Neuronal stem cell (in vitro differentiated cells): ENCODE measurements at regions not wholly inside any gene's neighbourhood (a gene's known extent, or its start where the extent isn't known, plus 50 kb on each side); places are given as distances from the start of the nearest gene placed in this dataset.

Source experiments
- DNase-seq: peaks from one replicate; pipeline ENCODE4 v3.0.0-alpha.2; 2013; ENCODE audit warnings: low spot score
- H2AFZ ChIP-seq: one replicate; pipeline ENCODE4 v1.6.1; 2013; ENCODE audit warnings: mild to moderate bottlenecking, low read length, inconsistent platforms
- H2AK5ac ChIP-seq: 2 replicates; pipeline ENCODE4 v1.6.1; 2013; ENCODE audit warnings: low read depth, mild to moderate bottlenecking, inconsistent platforms, low read length, moderate library complexity, mixed read lengths
- H2BK120ac ChIP-seq: 2 replicates; pipeline ENCODE4 v1.6.1; 2013; ENCODE audit warnings: low read depth, mild to moderate bottlenecking, inconsistent platforms, low read length, moderate library complexity, mixed read lengths
- H2BK12ac ChIP-seq: one replicate; pipeline ENCODE4 v1.6.1; 2013; ENCODE audit warnings: low read length, inconsistent platforms
- H2BK15ac ChIP-seq: 2 replicates; pipeline ENCODE4 v1.6.1; 2013; ENCODE audit warnings: mild to moderate bottlenecking, low read length, inconsistent platforms, mixed read lengths
- H2BK5ac ChIP-seq: one replicate; pipeline ENCODE4 v1.6.1; 2013; ENCODE audit warnings: inconsistent platforms, mild to moderate bottlenecking, low read length, moderate library complexity
- H3K14ac ChIP-seq: one replicate; pipeline ENCODE4 v1.6.1; 2013; ENCODE audit warnings: low read length, inconsistent platforms
- H3K18ac ChIP-seq: 2 replicates; pipeline ENCODE4 v1.6.1; 2013; ENCODE audit warnings: low read length, inconsistent platforms
- H3K23ac ChIP-seq: 2 replicates; pipeline ENCODE4 v1.6.1; 2013; ENCODE audit warnings: low read depth, mild to moderate bottlenecking, mixed read lengths, low read length, inconsistent platforms; ENCODE audit not compliant: poor library complexity
- H3K27ac ChIP-seq: replicated peaks from 3 replicates; pipeline ENCODE4 v1.5.1; 2013; ENCODE audit warnings: low read length, inconsistent platforms
- H3K27me3 ChIP-seq, 3 experiments: 2 replicates each; pipeline ENCODE4 v1.6.1; 2013; ENCODE audit warnings: low read length in 3 of 3, mild to moderate bottlenecking in 2 of 3, inconsistent platforms in 1 of 3, low read depth in 1 of 3, mixed read lengths in 1 of 3, moderate library complexity in 1 of 3; ENCODE audit not compliant: control insufficient read depth in 3 of 3, insufficient read depth in 3 of 3
- H3K36me3 ChIP-seq, 2 donors: replicated peaks in 1 of 2; 2 replicates each; pipeline ENCODE4 v1.6.1; 2013; ENCODE audit warnings: low read length in 2 of 2; ENCODE audit not compliant: control insufficient read depth in 2 of 2, insufficient read depth in 2 of 2
- H3K4ac ChIP-seq: 2 replicates; pipeline ENCODE4 v1.6.1; 2013; ENCODE audit warnings: inconsistent platforms, mild to moderate bottlenecking, low read length, moderate library complexity
- H3K4me1 ChIP-seq, 2 donors: 1 replicate in 1 of 2; 2 replicates in 1 of 2; pipeline ENCODE4 v1.6.1; 2013; ENCODE audit warnings: low read length in 2 of 2, low read depth in 1 of 2; ENCODE audit not compliant: control insufficient read depth in 2 of 2, insufficient read depth in 1 of 2
- H3K4me2 ChIP-seq: one replicate; pipeline ENCODE4 v1.6.1; 2013; ENCODE audit warnings: mild to moderate bottlenecking, low read length, inconsistent platforms; ENCODE audit not compliant: insufficient read depth, poor library complexity, severe bottlenecking
- H3K4me3 ChIP-seq, 2 donors: 2 replicates each; pipeline ENCODE4 v1.5.1; 2013; ENCODE audit warnings: low read length in 2 of 2, mild to moderate bottlenecking in 2 of 2, inconsistent platforms in 1 of 2, moderate library complexity in 1 of 2
- H3K79me1 ChIP-seq: one replicate; pipeline ENCODE4 v1.6.1; 2013; ENCODE audit warnings: low read depth, mild to moderate bottlenecking, inconsistent platforms, low read length, moderate library complexity
- H3K9ac ChIP-seq: one replicate; pipeline ENCODE4 v1.6.1; 2013; ENCODE audit warnings: mild to moderate bottlenecking, low read depth, low read length, inconsistent platforms; ENCODE audit not compliant: poor library complexity
- H3K9me3 ChIP-seq, 2 donors: replicated peaks in 1 of 2; 2 replicates each; pipeline versions ENCODE3 to v1.6.1; 2013; ENCODE audit warnings: low read length in 2 of 2, mild to moderate bottlenecking in 2 of 2, inconsistent platforms in 1 of 2, low read depth in 1 of 2, mixed read lengths in 1 of 2, moderate library complexity in 1 of 2; ENCODE audit not compliant: control insufficient read depth in 2 of 2, insufficient read depth in 1 of 2
- H4K8ac ChIP-seq: one replicate; pipeline ENCODE4 v1.6.1; 2013; ENCODE audit warnings: low read depth, mild to moderate bottlenecking, inconsistent platforms, low read length, moderate library complexity
- H4K91ac ChIP-seq: one replicate; pipeline ENCODE4 v1.6.1; 2013; ENCODE audit warnings: low read length, low read depth, mild to moderate bottlenecking, inconsistent platforms; ENCODE audit not compliant: poor library complexity
- WGBS, 2 donors: extraction: QIAGEN DNeasy Blood & Tissue Kit; methylation state at CpG; one replicate each; pipeline ENCODE4 v1.1.7; 2013; ENCODE audit warnings: missing lambda C conversion rate in 2 of 2, mixed read lengths in 1 of 2; ENCODE audit not compliant: insufficient read length in 2 of 2, insufficient replicate concordance in 1 of 2; ENCODE audit errors: extremely low coverage in 2 of 2; 5-methylcytosine and 5-hydroxymethylcytosine counted together

GRCh38 chr3:110588906-110589305, 482.7 kb upstream of the NECTIN3 start:
- Histone ChIP-seq H3K4me3 (no peak overlapping the region), H3K79me1 (no peaks in the 10 kb centered on the region)

GRCh38 chr3:110589341-110589740, 482.3 kb upstream of the NECTIN3 start:
- H3K18ac ChIP-seq: no peak overlapping the region
- H2BK5ac ChIP-seq: no peak overlapping the region
- no peak overlapping the region for H3K27ac ChIP-seq
- no peak overlapping the region for H2AK5ac ChIP-seq
- no peak overlapping the region for H4K91ac ChIP-seq
- DNase-seq: no peak
- H3K79me1 ChIP-seq: no peaks in the 10 kb centered on the region
- no peaks in the 10 kb centered on the region for H3K36me3 ChIP-seq
- no peak overlapping the region for H2BK15ac ChIP-seq
- H4K8ac ChIP-seq: no peak overlapping the region
- no peak overlapping the region for H2BK12ac ChIP-seq
- H2AFZ ChIP-seq: no peak overlapping the region
- H2BK120ac ChIP-seq: no peak overlapping the region
- H3K4ac ChIP-seq: no peak overlapping the region
- no peak overlapping the region for H3K14ac ChIP-seq
- no peaks in the 10 kb centered on the region for H3K4me1 ChIP-seq
- no peak overlapping the region for H3K23ac ChIP-seq
- no peak overlapping the region for H3K4me3 ChIP-seq
- H3K27me3 ChIP-seq: no peaks in the 10 kb centered on the region
- no peaks in the 10 kb centered on the region for H3K9me3 ChIP-seq
- H3K4me2 ChIP-seq: no peak overlapping the region
- H3K9ac ChIP-seq: no peak overlapping the region

More at GRCh38 chr3:110588906-110589305, 482.7 kb upstream of the NECTIN3 start:
- no peak overlapping the region for H3K23ac ChIP-seq
- H3K9ac ChIP-seq: no peak overlapping the region
- no peak overlapping the region for H4K8ac ChIP-seq
- H3K4me1 ChIP-seq: no peaks in the 10 kb centered on the region
- H3K14ac ChIP-seq: no peak overlapping the region
- no peak overlapping the region for H3K18ac ChIP-seq
- H3K9me3 ChIP-seq: no peaks in the 10 kb centered on the region
- H2BK5ac ChIP-seq: no peak overlapping the region
- DNase-seq: no peak
- no peak overlapping the region for H2BK12ac ChIP-seq
- H2BK15ac ChIP-seq: no peak overlapping the region
- no peak overlapping the region for H2AK5ac ChIP-seq
- no peak overlapping the region for H2BK120ac ChIP-seq
- no peak overlapping the region for H2AFZ ChIP-seq
- H3K27ac ChIP-seq: no peak overlapping the region
- no CpG with 5 or more reads among the region's 3 CpGs for WGBS, 2 donors
- no peaks in the 10 kb centered on the region for H3K36me3 ChIP-seq
- H3K27me3 ChIP-seq: no peaks in the 10 kb centered on the region
- H3K4me2 ChIP-seq: no peak overlapping the region
- no peak overlapping the region for H3K4ac ChIP-seq
- H4K91ac ChIP-seq: no peak overlapping the region

DNA sequence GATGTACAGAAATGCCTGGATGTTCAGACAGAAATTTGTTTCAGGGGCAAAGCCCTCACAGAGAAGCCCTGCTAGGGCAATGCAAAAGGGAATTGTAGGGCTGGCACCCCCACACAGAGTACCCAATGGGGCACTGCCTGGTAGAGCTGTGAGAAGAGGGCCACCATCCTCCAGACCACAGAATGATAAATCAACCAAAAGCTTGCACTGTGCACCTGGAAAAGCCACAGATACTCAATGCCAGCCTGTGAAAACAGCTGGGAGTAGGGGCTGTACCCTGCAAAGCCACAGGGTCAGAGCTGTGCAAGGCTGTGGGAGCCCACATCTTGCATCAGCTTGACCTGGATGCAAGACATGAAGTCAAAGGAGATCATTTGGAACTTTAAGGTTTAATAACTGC, 477.9 kb upstream of the NECTIN3 start:
- Histone ChIP-seq H2BK12ac (no peak overlapping the region), H3K23ac (no peak overlapping the region), H3K79me1 (no peaks in the 10 kb centered on the region), H2BK5ac (no peak overlapping the region), H4K91ac (no peak overlapping the region), H3K4ac (no peak overlapping the region), H3K36me3 (no peaks in the 10 kb centered on the region), H2AFZ (no peak overlapping the region), H3K4me2 (no peak overlapping the region), H3K27me3 (no peaks in the 10 kb centered on the region), H4K8ac (no peak overlapping the region), H2AK5ac (no peak overlapping the region), H3K18ac (no peak overlapping the region), H3K9ac (no peak overlapping the region), H2BK120ac (no peak overlapping the region), H3K27ac (no peak overlapping the region), H3K9me3 (no peaks in the 10 kb centered on the region), H3K14ac (no peak overlapping the region), H3K4me1 (no peaks in the 10 kb centered on the region), H3K4me3 (no peak overlapping the region), H2BK15ac (no peak overlapping the region)
- no peak for DNase-seq

DNA sequence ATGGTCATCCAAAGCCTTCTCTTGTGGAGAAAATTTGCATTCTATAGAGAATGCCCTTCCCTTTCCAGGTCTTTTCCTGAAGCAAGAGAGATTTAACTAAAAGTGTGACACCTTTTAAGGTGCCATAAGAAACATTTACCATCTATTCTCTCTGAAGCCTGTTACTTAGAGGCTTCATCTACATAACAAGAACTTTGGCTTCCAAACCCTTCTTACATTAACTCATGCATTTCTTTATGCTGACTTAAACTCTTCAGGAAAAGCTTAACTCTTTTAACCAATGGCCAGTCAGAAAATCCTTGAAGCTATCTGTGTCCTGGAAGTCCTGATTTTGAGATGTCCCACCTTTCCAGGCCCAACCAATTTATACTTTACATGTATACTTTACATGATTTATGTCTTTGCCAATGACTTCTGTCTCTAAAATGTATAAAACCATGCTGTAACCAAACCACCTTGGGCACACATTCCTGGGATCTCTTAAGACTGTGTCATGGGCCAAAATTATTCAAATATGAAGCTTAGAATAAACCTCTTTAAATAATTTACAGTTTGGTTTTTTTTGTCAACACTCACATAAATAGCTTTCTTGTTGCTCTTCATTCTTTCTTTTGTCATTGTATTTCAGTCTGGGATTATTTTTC, 472.6 kb upstream of the NECTIN3 start:
- Histone ChIP-seq H3K4me2 (no peak overlapping the region), H2BK15ac (no peak overlapping the region), H3K18ac (no peak overlapping the region), H3K23ac (no peak overlapping the region), H3K36me3 (no peaks in the 10 kb centered on the region), H2AK5ac (no peak overlapping the region), H2BK5ac (no peak overlapping the region), H2AFZ (no peak overlapping the region), H4K8ac (no peak overlapping the region), H3K4me3 (no peak overlapping the region), H3K4me1 (no peaks in the 10 kb centered on the region), H3K79me1 (no peaks in the 10 kb centered on the region), H3K14ac (no peak overlapping the region), H4K91ac (no peak overlapping the region), H2BK120ac (no peak overlapping the region), H3K4ac (no peak overlapping the region), H3K9me3 (no peaks in the 10 kb centered on the region), H2BK12ac (no peak overlapping the region), H3K27me3 (no peaks in the 10 kb centered on the region), H3K27ac (no peak overlapping the region), H3K9ac (no peak overlapping the region)
- no peak for DNase-seq
